NCI-H1105 (cell line): ENCODE measurements at regions not wholly inside any gene's neighbourhood (a gene's known extent, or its start where the extent isn't known, plus 50 kb on each side); places are given as distances from the start of the nearest gene placed in this dataset.
"Not testable (repeated sequence)": the region's sequence is repeated elsewhere in the genome, so short reads cannot be mapped to it uniquely, and the experiment has no call there.

Experiments
- DNase-seq: peaks from one replicate; lab custom pipeline; 2025; lab: John Stamatoyannopoulos, UW

DNA sequence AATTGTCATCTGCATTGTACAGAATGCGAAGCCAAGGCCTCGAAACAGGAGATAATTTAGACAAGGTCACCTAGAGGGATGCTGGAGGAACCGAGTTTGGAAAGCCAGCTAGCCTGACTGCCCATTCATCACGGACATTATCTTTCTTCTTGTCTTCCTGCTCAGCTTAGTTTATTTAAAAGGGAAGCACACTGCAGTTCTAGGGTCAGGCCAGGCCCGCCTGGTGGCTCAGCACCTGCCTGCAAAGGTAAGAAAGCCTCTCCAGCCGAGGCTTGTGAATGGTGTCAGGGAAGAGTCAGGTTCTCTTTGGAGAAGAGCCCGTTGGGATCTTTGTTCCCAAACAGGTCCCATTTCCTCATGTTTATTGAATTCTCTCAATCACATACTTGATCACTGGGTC lies 246.5 kb downstream of the BLID start:
- DNase-seq, result no peak

DNA sequence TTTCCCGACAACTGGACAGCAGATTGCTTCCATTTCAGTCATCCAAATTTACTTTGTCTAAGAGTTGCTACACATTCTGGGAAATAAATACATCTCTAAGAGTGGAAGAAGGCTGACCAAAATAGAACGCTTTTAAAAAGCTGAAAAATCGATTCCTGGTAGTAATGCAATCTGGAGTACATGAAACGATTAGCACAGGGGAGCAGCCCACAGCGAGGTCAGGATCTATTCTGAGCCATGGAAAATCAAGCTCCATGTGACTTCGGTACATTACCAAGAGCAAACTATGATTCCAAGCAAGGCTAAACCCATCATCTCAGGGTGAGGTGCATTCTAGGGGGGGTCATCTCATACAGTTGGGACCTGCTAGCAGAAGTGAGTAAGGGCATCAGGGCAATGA lies 249.3 kb downstream of the BLID start:
- no peak for DNase-seq

DNA sequence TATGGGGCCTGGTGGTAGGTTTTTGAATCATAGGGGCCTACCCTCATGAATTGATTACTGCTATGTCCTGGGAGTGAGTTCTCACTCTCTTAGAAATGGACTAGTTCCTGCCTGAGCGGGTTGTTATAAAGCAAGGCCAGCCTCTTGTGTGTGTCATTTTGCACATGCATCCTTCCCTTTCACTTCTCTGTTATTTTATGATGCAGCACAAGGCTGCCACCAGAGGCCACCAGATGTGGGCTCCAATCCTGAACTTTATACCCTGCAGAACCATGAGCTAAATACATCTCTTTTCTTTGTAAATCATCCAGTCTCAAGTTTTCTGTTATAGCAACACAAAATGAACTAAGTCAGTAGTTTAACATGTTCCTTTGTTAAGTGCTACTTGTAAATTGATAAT lies 251.4 kb downstream of the BLID start:
- DNase-seq, result no peak

DNA sequence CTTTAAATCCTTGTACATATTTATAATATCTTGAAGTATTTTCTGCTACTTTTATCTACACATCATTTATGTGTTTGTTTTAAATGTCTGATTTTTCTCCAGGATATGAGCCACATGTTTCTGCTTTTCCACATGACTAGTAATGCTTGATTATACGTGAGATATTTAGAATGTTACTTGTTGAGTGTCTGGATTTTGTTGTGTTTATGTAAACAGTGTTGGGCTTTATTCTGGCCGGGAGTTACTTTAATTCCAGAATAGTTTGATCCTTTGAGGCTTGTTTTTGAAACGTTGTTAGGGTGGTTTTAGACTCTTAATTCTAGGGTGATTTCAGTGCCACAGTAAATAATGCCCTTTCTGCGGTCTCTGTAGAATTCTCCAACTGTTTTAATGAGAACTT lies 252.9 kb downstream of the BLID start:
- DNase-seq, result no peak

DNA sequence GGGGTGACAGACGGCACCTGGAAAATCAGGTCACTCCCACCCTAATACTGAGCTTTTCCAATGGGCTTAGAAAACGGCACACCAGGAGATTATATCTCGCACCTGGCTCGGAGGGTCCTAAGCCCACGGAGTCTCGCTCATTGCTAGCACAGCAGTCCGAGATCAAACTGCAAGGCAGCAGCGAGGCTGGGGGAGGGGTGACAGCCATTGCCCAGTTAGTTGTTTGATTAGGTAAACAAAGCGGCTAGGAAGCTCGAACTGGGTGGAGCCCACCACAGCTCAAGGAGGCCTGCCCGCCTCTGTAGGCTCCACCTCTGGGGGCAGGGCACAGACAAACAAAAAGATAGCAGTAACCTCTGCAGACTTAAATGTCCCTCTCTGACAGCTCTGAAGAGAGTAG lies 260.9 kb downstream of the BLID start:
- DNase-seq, result not testable (repeated sequence)

DNA sequence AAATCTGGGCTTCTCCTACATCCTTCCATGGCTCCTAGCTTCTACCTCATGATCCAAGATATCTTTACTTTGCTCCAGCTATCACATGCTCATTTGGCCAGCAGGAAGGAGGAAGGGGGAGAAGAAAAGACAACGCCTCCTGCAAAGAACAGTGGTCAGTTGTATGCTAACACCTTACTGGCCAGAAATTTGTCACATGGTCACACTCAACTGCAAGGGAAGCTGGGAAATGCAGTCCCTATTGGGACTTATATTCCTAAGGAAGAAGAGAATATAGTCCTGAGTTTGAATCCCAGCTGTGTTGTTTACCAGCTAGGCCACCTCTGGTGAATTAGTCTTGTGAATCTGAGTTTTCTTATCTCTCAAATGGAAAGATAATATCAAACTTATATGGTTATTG lies 272.0 kb downstream of the BLID start:
- DNase-seq, result no peak

DNA sequence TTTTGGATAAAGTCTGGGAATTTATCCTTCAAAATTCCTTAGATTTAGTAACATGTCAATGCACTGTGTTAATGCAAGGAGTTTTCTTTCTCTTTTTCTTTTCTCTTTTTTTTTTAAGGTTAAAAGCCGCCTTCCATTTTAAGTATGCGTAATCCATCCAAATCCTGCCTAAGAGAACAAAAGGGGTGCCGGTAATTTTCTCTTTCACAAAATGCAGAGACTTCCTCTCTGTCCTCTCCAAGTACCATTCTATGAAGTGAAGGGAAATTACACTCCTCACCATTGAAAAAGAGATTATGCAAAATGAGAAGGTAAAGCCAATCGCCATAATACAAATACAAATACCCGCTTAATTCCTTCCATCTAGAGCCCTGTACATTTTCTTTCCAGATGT lies 273.8 kb downstream of the BLID start:
- no peak for DNase-seq

DNA sequence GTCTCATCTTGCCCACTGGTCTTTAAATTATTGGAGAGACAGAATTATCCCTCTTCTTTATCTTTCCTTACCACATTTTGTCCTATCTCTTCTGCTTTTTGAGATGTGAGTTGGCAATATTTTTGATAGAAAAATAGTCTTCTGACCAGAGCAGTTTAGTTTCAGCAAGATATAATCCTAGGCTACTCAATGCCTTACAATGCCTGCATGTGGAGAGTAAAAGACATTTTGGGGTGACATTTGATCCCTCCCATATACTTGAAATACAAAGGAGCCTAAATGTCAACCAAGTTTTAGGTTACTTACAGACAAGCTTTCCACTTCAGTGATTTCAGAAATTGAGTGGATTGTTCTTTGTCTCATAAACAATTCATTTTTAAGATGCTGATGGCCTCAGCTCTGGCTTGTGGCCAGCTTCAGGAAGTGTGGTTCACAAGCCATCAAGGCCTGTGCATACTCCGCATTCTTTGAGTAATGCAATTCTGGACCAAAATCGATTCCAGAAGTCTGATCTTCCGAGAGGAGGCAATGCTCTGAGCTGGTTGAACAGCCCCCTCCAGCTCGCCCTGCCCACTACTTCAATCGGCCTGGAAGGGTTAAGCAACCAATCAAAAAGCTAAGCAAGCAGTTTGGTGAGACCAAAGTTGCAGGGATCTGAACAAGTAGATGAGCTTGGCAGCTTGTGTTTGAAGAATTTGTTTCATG lies 274.4 kb downstream of the BLID start:
- no peak for DNase-seq

DNA sequence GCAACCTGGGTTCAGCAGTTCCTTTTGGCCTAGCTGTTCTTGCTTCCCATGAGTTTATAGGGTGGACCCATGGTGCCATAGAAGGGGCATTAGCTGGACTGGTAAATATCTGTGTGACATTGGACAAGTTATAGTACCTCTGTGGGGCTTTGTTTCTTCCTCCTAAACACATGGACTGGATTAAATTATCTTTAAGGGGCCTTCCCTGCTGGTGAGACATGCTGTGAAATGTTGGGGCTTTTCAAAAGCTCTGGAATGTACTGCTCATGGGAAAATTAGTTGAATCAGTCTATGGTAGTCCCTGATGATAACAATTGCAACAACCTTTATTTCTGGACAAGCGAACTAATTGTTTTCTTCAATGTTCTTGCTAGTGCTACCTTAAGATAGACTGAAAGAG lies 276.2 kb downstream of the BLID start:
- DNase-seq, result no peak

DNA sequence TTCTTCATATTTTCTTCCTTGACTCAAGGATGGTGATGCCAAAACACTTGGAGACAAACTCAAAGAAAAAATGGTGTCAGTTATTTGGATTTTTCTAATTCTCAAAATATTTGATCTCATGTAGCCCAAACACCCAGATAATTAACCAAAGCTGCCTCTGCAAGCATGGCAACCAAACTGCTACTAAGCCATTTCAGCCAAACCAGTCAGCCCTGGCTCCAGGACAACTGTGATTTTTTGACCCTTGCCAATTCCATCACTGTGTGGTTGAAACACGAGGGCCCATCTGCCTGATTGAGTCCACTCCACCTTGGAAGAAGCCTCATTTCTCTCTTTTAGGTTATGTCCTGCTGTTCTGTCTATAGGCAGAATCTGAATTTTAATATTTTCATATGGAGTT lies 277.4 kb downstream of the BLID start:
- DNase-seq, result no peak

DNA sequence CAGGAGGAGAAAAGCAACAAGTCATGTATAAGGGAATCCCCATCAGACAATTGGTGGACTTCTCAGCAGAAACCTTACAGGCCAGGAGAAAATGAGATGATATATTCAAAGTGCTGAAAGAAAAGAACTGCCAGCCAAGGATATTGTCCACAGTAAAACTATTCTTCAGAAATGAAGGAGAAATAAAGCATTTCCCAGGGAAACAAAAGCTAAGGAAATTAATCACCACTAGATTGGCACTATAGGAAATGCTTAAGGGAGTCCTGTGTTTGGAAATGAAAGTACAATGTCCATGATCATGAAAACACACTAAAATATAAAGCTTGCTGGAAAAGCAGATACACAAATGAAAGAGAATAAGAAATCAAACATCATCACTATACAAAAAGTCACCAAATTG lies 282.0 kb downstream of the BLID start:
- DNase-seq, result no peak

DNA sequence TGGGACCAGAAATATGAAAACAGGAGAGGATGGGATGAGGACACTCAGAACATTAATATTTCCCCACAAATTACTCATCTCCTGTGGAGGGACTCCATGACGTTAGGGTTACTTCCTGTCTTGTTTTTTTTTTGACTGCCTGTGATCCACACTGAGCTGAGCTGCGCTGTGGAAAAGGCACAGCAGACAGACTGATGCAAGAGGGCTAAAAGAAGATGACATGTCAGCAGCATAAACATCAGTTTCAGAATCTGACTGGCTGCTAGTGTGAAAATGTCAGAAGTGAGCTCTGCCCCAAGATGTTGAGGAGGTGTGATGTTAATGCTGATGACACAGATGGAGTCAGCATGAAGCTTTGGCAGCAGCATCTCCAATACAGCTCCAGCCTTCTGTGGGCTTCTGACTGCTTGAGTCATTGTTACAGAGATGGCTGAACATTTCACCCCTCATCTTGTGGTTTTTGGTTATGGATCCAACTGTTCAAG lies 286.8 kb downstream of the BLID start:
- DNase-seq, result no peak

DNA sequence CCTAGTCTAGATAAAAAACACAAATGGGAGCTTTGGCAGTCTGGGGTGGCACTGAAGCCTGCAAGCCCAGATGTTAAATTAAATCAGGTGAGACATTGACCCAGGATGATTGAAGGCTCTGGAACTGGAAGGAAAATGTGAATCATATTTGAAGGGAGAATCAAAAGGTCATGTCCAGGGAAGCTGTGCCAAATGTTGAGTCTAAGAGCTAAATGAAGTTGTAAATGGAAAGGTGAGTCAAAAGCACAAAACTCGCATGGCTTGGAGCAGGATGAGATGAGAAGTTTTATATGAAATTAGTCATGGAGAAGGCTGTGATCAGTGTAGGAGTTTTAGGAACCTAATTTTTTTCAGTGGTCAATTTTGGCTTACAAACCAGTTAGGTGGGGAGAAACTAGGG lies 301.1 kb downstream of the BLID start:
- DNase-seq, result no peak

DNA sequence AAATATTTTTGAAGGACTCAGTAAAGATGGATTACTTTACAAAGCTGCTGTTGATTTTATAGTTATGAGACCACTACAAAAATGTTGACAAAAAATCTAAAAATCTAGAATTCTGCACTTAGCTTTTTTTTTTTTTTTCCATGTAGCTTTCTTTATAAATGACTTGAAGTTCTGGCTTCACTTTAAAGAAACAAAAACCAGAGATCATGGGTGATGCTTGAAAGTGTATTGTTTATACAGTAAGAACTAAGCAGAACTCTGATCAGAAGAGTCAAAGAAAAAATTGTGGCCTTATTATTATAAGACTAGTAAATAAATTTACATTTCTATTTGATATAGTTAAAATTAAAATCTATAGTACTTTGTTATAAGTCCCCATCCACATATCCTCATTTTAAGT lies 301.7 kb downstream of the BLID start:
- DNase-seq, result no peak

DNA sequence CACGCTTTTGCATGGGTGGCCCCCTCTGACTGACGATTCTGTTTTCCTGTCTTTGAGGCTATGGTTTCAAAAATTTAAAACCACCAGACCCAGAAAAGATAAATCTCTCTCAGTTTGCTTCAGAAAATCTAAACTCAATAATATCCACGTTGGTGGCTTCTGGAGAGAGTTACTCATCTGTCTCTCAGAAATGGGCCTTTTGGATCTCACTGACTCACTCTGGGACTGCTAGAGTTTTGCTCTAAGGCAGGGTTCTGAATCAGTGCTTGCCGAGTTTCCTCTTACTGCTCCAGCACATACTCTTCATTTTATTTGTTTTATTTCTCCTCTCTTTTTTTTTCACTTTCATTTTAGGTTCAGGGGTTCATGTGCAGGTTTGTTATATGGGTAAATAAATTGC lies 305.7 kb downstream of the BLID start:
- no peak for DNase-seq

DNA sequence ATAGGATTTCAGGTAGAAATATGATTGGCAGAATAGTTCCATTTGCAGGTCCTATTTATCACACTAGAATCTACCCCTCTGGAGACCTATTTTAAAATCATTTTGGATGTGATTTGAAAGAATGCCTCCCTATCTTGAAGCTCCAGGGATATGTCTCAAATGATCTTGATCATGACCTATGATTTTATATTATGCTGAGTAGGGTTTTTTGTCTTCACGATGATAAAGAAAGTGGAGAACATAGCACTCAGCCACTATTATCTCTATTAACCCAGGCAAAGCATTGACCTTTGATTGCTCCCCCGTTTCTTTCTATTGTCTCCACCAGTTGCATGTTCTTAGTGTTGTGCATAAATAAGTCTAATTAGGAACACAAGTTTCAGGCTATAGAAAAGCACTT lies 307.9 kb downstream of the BLID start:
- DNase-seq, result no peak

DNA sequence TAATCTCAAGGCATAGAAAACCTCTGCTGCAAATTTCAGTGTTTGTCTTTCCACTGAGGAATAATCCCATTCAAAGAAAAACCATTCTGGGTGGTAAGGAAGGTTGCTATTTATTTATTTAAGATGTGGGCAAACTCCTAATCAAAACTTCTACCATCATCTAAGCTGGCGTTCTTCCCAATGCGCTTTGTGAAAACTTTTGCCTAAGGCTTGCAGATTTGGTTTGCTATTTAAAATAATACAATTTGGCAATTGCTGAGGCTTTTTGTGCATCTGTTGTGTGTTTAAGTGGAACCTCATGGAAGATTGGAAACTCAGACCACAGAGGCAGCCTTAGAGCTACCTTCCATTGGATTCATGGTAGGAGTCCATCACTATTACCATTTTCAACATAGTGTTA lies 309.0 kb downstream of the BLID start:
- no peak for DNase-seq

DNA sequence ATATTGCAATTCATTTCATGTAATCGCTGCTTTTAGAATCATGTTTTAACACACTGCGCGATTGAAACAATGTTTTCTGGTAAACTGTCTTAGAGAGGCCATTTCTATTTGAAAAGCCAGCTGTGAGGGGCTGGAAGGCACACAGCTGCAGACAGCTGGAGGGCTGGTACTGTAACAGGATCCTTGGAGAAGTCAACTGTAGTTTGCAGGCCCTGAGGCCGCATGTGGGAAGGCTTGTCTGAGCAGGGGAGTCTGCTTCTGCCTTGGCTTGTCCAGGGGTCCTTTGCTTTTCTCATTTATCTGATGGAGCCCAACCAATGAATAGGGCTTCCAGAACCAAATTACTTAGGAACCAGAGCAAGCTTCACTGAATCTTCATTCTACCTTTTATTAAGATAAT lies 313.5 kb downstream of the BLID start:
- no peak for DNase-seq

DNA sequence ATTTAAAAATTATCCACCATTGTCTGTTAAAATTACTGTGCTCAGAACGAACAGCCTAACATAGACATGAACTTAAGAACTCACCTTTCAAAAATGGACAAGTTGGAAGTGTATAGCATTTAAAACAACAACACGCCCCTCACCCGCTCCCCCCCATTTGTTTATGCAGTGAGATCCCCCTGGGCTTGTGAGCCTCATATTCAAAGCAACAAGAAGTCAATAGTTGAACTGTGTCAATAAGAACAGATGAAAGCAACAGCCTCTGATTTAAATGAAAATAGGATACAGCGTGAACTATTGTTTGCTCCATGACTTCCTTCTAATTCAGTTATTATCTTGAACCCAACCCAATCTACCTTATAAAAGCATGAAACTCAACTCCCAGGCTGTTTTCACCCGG lies 314.2 kb downstream of the BLID start:
- no peak for DNase-seq

DNA sequence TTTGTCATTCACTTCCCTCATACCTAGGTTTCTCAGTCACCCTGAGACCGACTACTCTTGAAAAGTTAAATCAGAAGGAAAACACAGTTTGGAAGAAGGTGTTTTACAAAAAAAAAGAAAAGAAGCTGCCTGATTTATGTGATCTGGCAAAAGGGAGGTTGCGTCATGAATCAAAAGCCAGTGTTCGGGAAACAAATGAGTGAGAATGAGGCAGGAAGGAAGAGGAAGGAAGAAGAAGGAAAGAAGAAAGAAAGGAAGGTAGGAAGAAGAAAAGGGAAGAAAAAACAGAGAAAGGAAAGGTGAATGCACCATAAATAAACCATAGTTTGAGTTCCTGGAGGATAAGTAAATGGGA lies 314.6 kb downstream of the BLID start:
- no peak for DNase-seq

DNA sequence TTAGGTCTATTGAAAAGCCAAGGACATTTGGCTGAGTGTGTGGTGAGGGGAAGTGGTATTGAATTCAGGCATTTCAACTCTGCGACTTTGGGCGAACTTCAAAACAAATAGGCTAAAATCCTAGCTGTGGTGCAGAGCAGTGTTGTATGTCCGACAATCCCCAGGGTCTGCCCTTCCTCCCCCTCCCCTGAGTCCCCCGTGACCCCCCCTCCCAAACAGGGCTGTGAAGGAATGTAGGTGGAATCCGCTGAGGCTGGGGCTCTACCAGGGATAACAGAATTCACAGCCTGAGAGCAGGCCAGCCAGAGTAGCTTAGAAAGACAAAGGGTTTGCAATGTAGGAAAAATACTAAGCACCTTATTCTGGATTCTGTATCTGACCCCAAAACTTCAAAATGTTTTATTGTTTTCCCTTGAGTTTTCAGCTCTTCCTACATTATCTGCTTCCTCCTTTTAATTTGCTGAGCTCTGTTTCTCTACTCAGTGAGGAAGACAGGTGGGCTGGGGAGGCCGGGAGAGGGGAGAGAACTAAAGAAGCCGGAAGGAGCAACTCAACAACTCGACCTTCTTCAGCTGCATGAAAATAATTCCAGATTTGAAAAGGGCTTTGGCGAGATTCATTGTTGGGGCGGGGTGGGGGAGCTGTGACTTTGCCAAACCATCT lies 315.2 kb downstream of the BLID start:
- DNase-seq, result no peak

DNA sequence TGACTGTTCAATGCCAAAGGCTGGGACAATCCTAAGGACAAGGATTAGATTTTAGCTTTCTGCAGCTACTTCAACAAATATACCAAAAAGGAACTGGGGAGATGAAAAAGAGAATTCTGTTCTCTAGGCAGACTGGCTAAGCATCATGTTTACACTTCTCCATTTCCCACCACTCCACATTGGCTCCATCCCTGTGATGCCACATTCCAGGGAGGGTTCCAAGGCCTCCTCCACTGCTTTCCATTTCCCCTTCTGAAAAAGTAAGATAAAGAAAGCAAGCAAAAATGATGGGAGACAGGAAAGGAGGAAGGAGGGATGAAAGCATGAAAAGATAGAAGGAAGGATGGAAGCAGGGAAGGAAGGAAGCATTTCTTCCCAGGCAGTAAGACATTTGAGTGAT lies 315.8 kb downstream of the BLID start:
- no peak for DNase-seq

DNA sequence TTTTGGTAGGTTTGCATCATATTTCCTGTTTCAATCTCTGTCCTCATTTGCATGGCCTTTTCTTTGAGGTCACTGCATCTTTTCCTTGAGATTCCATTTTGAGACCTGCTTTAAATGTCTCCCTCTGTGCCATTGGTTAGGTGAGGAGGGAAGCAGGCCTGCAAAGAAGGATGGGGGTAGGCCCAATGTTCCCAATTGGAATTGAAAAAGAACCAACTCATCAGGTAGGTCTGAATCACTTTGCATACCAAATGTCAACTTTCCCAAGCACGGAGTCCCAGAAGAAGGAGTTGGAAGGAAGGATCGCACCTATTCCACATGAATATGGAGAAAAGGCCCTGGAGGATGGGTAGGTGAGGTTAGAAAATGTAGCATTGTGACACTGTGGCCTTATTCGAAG lies 318.5 kb downstream of the BLID start:
- no peak for DNase-seq

DNA sequence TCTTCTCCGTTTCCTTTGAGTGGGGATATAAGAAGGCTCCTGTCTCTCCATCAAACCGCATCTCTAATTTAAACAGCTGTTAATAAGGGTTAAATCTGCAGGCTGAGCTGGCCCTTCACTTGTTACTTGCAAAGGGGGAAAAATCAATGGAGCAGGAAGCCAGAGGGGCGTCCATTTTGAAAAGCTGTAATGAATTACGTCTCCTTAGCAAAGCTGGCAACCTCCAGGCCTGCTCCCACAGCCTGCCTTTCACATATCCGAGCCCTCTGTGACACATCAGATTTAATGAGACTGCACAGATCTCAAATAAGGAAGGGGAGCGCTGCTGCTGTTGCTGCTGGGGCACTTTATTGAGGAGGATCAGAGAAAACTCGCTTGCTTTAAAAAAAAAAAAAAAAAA lies 320.8 kb downstream of the BLID start:
- DNase-seq, result no peak
